SK-N-SH (cell line): ENCODE measurements at regions not wholly inside any gene's neighbourhood (a gene's known extent, or its start where the extent isn't known, plus 50 kb on each side); places are given as distances from the start of the nearest gene placed in this dataset.
A peak's percentile ranks its signal among the peaks of the same experiment; 100 is the strongest.

Experiments
- CTCF ChIA-PET: fragments of 300-600, 350-600 bp; formaldehyde crosslinking; extraction: SDS; loops from one replicate; lab custom pipeline; 2021; lab: Yijun Ruan, JAX
- POLR2A ChIA-PET: fragments of 350-600 bp; sonication (Branson Sonifier 250); formaldehyde crosslinking; extraction: SDS; loops from one replicate; lab custom pipeline; 2020; ENCODE audit warnings: antibody characterized with exemption, inconsistent platforms; lab: Yijun Ruan, JAX
- DNase-seq: peaks from one replicate; pipeline ENCODE4 v3.0.0; 2012
- H2AFZ ChIP-seq: fragments of 200-600 bp; sonication (generic); 2 replicates; pipeline ENCODE4 v1.8.1; 2016; ENCODE audit warnings: antibody characterized with exemption, mild to moderate bottlenecking, low read depth
- H3F3A ChIP-seq: fragments of 200-600 bp; sonication (generic); replicated peaks from 2 replicates; pipeline ENCODE3; 2016; ENCODE audit warnings: antibody characterized with exemption, mild to moderate bottlenecking; ENCODE audit not compliant: insufficient read depth
- H3K27ac ChIP-seq, 2 experiments: fragments of 200-500 bp in 1 of 2; fragments of 200-600 bp in 1 of 2; sonication (Bioruptor generic) in 1 of 2; sonication (generic), shearing (Covaris generic) in 1 of 2; 2 replicates each; pipeline versions ENCODE4 v1.5.1 to v1.6.1; 2014 to 2016; ENCODE audit warnings: low read depth in 2 of 2, inconsistent platforms in 1 of 2, low read length in 1 of 2, mild to moderate bottlenecking in 1 of 2, mixed read lengths in 1 of 2
- H3K27me3 ChIP-seq: fragments of 200-600 bp; sonication (generic), shearing (Covaris generic); 2 replicates; pipeline ENCODE4 v1.6.1; 2016; ENCODE audit warnings: mixed run types; ENCODE audit not compliant: insufficient read depth
- H3K36me3 ChIP-seq, 2 experiments: fragments of 200-500 bp in 1 of 2; fragments of 200-600 bp in 1 of 2; sonication (Bioruptor generic) in 1 of 2; sonication (generic) in 1 of 2; replicated peaks in 1 of 2; 2 replicates each; pipeline versions ENCODE3 to v1.5.1; 2014 to 2016; ENCODE audit warnings: low read length in 1 of 2, mild to moderate bottlenecking in 1 of 2; ENCODE audit not compliant: insufficient read depth in 2 of 2, control insufficient read depth in 1 of 2
- H3K4me1 ChIP-seq, 2 experiments: fragments of 200-500 bp in 1 of 2; fragments of 200-600 bp in 1 of 2; sonication (Bioruptor generic) in 1 of 2; sonication (generic), shearing (Covaris generic) in 1 of 2; 2 replicates each; pipeline versions ENCODE4 v1.5.1 to v1.6.1; 2014 to 2016; ENCODE audit warnings: low read depth in 1 of 2, low read length in 1 of 2, mixed run types in 1 of 2; ENCODE audit not compliant: insufficient read depth in 2 of 2, control insufficient read depth in 1 of 2
- H3K4me2 ChIP-seq: fragments of 200-600 bp; sonication (generic), shearing (Covaris generic); 2 replicates; pipeline ENCODE4 v1.6.1; 2017; ENCODE audit warnings: mixed run types
- H3K4me3 ChIP-seq, 2 experiments: fragments of 200-500 bp in 1 of 2; fragments of 200-600 bp in 1 of 2; sonication (Bioruptor generic) in 1 of 2; sonication (generic), shearing (Covaris generic) in 1 of 2; 2 replicates each; pipeline versions ENCODE4 v1.5.1 to v1.8.1; 2014 to 2016; ENCODE audit warnings: low read depth in 2 of 2, inconsistent platforms in 1 of 2, low read length in 1 of 2, mild to moderate bottlenecking in 1 of 2, mixed read lengths in 1 of 2, moderate library complexity in 1 of 2
- H3K79me2 ChIP-seq: fragments of 200-600 bp; sonication (generic); 2 replicates; pipeline ENCODE4 v1.8.1; 2017; ENCODE audit warnings: mild to moderate bottlenecking; ENCODE audit not compliant: insufficient read depth
- H3K9ac ChIP-seq: fragments of 200-600 bp; sonication (generic); 2 replicates; pipeline ENCODE4 v1.6.1; 2017; ENCODE audit warnings: mixed run types
- H3K9me2 ChIP-seq: fragments of 200-600 bp; sonication (generic); 2 replicates; pipeline ENCODE4 v1.6.1; 2017; ENCODE audit warnings: mixed run types
- H3K9me3 ChIP-seq: fragments of 200-600 bp; sonication (generic); 2 replicates; pipeline ENCODE4 v1.6.1; 2017; ENCODE audit warnings: mixed run types, mild to moderate bottlenecking, moderate library complexity
- H4K20me1 ChIP-seq: fragments of 200-600 bp; sonication (generic); 2 replicates; pipeline ENCODE4 v1.6.1; 2017; ENCODE audit warnings: mild to moderate bottlenecking, mixed run types; ENCODE audit not compliant: insufficient read depth
- CTCF ChIP-seq: fragments of 200-600 bp; sonication (generic); IDR thresholded peaks from 2 replicates; pipeline ENCODE4 v1.6.1; 2017; ENCODE audit warnings: antibody characterized with exemption, mild to moderate bottlenecking, moderate library complexity
- EZH2phosphoT487 ChIP-seq: fragments of 200-600 bp; sonication (generic); IDR thresholded peaks from 2 replicates; pipeline ENCODE4 v1.6.1; 2017; ENCODE audit warnings: low read depth, mixed run types, mild to moderate bottlenecking, antibody characterized with exemption, moderate library complexity, borderline replicate concordance
- GATA2 ChIP-seq: sonication (generic); formaldehyde crosslinking; IDR thresholded peaks from 2 replicates; pipeline ENCODE4 v1.5.0; 2020; ENCODE audit warnings: mild to moderate bottlenecking, missing genetic modification reagents
- IRF3 ChIP-seq: fragments of 150-350 bp; IDR thresholded peaks from 2 replicates; pipeline ENCODE4 v1.6.1; 2016; ENCODE audit warnings: mild to moderate bottlenecking, low read depth, low read length
- MEF2A ChIP-seq: IDR thresholded peaks from 2 replicates; pipeline ENCODE4 v1.4.0; 2012; ENCODE audit warnings: low read depth, borderline replicate concordance
- MXI1 ChIP-seq: IDR thresholded peaks from 2 replicates; pipeline ENCODE4 v1.6.1; 2012; ENCODE audit warnings: mild to moderate bottlenecking, low read depth, low read length, improper control_type of control experiment
- NFIC ChIP-seq: IDR thresholded peaks from 2 replicates; pipeline ENCODE4 v1.4.0; 2012; ENCODE audit warnings: borderline replicate concordance
- NRF1 ChIP-seq: IDR thresholded peaks from 2 replicates; pipeline ENCODE4 v1.6.1; 2012; ENCODE audit warnings: low read depth, mild to moderate bottlenecking, low read length
- RAD21 ChIP-seq: IDR thresholded peaks from 2 replicates; pipeline ENCODE4 v1.6.1; 2012; ENCODE audit warnings: mild to moderate bottlenecking, low read length
- RCOR1 ChIP-seq: fragments of 150-350 bp; IDR thresholded peaks from 2 replicates; pipeline ENCODE4 v1.6.1; 2017; ENCODE audit warnings: antibody characterized with exemption, low read length
- REST ChIP-seq: IDR thresholded peaks from 2 replicates; pipeline ENCODE4 v1.6.1; 2012; ENCODE audit warnings: mild to moderate bottlenecking, low read depth, low read length, moderate library complexity
- RFX5 ChIP-seq: IDR thresholded peaks from 2 replicates; pipeline ENCODE4 v1.6.1; 2012; ENCODE audit warnings: mild to moderate bottlenecking, improper control_type of control experiment, low read length
- RXRA ChIP-seq: IDR thresholded peaks from 2 replicates; pipeline ENCODE4 v1.4.0; 2012; ENCODE audit warnings: low read depth, mild to moderate bottlenecking, borderline replicate concordance
- TEAD4 ChIP-seq: IDR thresholded peaks from 2 replicates; pipeline ENCODE4 v1.4.0; 2012; ENCODE audit warnings: mild to moderate bottlenecking, borderline replicate concordance; ENCODE audit not compliant: insufficient read depth
- USF1 ChIP-seq: IDR thresholded peaks from 2 replicates; pipeline ENCODE4 v1.4.0; 2012; ENCODE audit warnings: low read depth, borderline replicate concordance
- USF2 ChIP-seq: fragments of 150-350 bp; IDR thresholded peaks from 2 replicates; pipeline ENCODE4 v1.6.1; 2017; ENCODE audit warnings: antibody characterized with exemption, low read length, low read depth, borderline replicate concordance
- ZBTB33 ChIP-seq: IDR thresholded peaks from 2 replicates; pipeline ENCODE4 v1.4.0; 2012; ENCODE audit warnings: low read depth, borderline replicate concordance
- WGBS: methylation state at CpG from one replicate; pipeline ENCODE4 v1.1.6; 2017; ENCODE audit warnings: low lambda C conversion rate; 5-methylcytosine and 5-hydroxymethylcytosine counted together

- POLR2A ChIA-PET: no interaction called here
- TF ChIP-seq USF2: no peak
- no peak for TF ChIP-seq RXRA
- TF ChIP-seq REST: no peak
- TF ChIP-seq EZH2phosphoT487: no peak
- peak; percentile 54 for TF ChIP-seq RAD21
- TF ChIP-seq CTCF: peak; percentile 48
- TF ChIP-seq NFIC: no peak
- no peak for TF ChIP-seq TEAD4
- TF ChIP-seq MEF2A: no peak
- no peak for TF ChIP-seq RCOR1
- no peak for TF ChIP-seq MXI1
- TF ChIP-seq GATA2 (CRISPR knock-in tag): no peak
- no peak for TF ChIP-seq ZBTB33
- TF ChIP-seq USF1: no peak
- no peak for TF ChIP-seq IRF3
- TF ChIP-seq RFX5: no peak
- TF ChIP-seq NRF1: no peak
- no peak overlapping the region for H3K4me2 ChIP-seq
- no peaks in the 10 kb centered on the region for H4K20me1 ChIP-seq
- 58% methylated on average over 10 of the region's 10 CpGs for WGBS
- H3K4me1 ChIP-seq: no peaks in the 10 kb centered on the region
- no peak overlapping the region for H3K4me3 ChIP-seq
- no peaks in the 10 kb centered on the region for H3K27me3 ChIP-seq
- peak; percentile 10 for DNase-seq
- no peaks in the 10 kb centered on the region for H3K9me3 ChIP-seq
- H3F3A ChIP-seq: no peaks in the 10 kb centered on the region
- no peaks in the 10 kb centered on the region for H3K79me2 ChIP-seq
- no peak overlapping the region for H3K9ac ChIP-seq
- no peak overlapping the region for H2AFZ ChIP-seq
- H3K9me2 ChIP-seq: no peaks in the 10 kb centered on the region
- H3K36me3 ChIP-seq: no peaks in the 10 kb centered on the region
- CTCF ChIA-PET: interaction anchor here (0.9 to 1.4 kb wide), 9 partner anchors 10 to 149 kb away, joined by 3 to 12 read pairs (median 3); no protein-coding TSS in a partner anchor
- no peak overlapping the region for H3K27ac ChIP-seq
Observed at GRCh38 chr9:81103597-81104471, 585.5 kb downstream of the TLE1 start.
